ENCODE measurements at regions not wholly inside any gene's neighbourhood (a gene's known extent, or its start where the extent isn't known, plus 50 kb on each side); places are given as distances from the start of the nearest gene placed in this dataset.

DNA sequence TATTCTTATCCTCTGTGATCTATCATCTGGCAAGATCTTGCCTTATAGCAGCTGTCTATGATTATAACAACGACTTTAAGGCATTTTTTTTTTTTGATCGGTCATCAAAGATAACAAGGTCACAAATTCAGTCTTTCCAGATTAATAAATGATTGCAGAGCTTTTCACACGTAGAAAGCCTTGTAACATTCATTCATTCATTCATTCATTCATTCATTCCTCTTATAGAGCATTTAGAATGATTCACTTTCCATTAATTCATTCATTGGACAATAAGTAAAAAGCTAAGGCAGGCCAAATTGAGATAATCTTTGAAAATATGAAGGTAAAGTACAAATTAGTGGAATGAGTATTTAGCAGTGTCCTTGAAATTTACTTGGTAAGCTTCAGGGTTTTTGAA, 223.7 kb downstream of the NUP35 start:
- TF ChIP-seq, protein P1, sequence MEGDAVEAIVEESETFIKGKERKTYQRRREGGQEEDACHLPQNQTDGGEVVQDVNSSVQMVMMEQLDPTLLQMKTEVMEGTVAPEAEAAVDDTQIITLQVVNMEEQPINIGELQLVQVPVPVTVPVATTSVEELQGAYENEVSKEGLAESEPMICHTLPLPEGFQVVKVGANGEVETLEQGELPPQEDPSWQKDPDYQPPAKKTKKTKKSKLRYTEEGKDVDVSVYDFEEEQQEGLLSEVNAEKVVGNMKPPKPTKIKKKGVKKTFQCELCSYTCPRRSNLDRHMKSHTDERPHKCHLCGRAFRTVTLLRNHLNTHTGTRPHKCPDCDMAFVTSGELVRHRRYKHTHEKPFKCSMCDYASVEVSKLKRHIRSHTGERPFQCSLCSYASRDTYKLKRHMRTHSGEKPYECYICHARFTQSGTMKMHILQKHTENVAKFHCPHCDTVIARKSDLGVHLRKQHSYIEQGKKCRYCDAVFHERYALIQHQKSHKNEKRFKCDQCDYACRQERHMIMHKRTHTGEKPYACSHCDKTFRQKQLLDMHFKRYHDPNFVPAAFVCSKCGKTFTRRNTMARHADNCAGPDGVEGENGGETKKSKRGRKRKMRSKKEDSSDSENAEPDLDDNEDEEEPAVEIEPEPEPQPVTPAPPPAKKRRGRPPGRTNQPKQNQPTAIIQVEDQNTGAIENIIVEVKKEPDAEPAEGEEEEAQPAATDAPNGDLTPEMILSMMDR (IDR thresholded peaks at IDR 0.05), result no peak
- no peak for TF ChIP-seq POLR2A (IDR thresholded peaks at IDR 0.05)
